GM12864 (cell line): ENCODE measurements at regions not wholly inside any gene's neighbourhood (a gene's known extent, or its start where the extent isn't known, plus 50 kb on each side); places are given as distances from the start of the nearest gene placed in this dataset.

Source experiments
- DNase-seq: peaks from one replicate; pipeline ENCODE4 v3.0.0-alpha.2; 2011; ENCODE audit warnings: low read depth
- H3K4me3 ChIP-seq: 2 replicates; pipeline ENCODE4 v1.5.1; 2011; ENCODE audit warnings: mild to moderate bottlenecking, low read depth, low read length, control low read depth
- TF ChIP-seq, protein P1 (sequence below): IDR thresholded peaks from 2 replicates; pipeline ENCODE4 v1.5.1; 2011; ENCODE audit warnings: low read depth, mild to moderate bottlenecking, moderate library complexity, low read length, control low read depth, inconsistent platforms; ENCODE audit errors: missing control alignments

DNA sequence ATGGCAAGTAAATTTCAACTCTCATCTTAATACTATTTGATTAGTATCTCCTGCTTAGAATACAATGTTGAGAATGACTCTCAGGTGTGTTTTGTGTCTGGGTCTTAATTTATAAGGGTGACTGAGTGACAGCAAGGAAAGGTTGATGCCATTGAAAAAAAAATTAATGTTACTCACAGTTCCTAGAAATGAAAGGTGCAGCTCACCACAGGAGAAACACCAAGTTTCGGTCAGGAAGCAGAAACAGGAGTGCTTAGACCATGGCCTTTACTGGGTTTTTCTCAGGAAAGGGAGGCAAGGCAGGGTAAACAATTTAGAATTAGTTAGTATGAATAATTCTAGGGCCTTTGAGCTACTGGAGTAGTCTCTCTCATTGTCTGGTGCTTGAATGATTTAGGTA, 159.2 kb upstream of the C9orf72 start:
- TF ChIP-seq, protein P1, sequence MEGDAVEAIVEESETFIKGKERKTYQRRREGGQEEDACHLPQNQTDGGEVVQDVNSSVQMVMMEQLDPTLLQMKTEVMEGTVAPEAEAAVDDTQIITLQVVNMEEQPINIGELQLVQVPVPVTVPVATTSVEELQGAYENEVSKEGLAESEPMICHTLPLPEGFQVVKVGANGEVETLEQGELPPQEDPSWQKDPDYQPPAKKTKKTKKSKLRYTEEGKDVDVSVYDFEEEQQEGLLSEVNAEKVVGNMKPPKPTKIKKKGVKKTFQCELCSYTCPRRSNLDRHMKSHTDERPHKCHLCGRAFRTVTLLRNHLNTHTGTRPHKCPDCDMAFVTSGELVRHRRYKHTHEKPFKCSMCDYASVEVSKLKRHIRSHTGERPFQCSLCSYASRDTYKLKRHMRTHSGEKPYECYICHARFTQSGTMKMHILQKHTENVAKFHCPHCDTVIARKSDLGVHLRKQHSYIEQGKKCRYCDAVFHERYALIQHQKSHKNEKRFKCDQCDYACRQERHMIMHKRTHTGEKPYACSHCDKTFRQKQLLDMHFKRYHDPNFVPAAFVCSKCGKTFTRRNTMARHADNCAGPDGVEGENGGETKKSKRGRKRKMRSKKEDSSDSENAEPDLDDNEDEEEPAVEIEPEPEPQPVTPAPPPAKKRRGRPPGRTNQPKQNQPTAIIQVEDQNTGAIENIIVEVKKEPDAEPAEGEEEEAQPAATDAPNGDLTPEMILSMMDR, result no peak
- no peak for DNase-seq
- H3K4me3 ChIP-seq, result no peak overlapping the region

DNA sequence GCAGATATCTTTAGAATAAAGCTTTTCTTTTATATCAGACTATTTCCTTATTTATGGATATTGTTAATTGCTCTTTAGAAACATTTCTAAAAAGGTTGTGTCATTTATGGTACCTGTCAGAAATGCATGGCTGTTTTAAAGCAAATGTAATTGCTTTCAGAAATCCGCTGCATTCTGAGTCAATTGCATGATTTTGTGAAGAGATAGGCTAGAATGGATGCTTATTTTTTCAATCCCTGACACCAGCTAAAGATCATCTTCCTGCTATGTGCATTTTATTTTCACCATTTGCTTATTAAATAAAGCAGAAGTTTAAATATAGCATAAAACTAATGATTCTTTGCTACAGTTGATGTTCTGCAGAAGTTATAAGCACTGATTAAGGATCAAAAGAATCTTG, 170.2 kb upstream of the C9orf72 start:
- DNase-seq, result no peak
- TF ChIP-seq, protein P1, result no peak
- no peak overlapping the region for H3K4me3 ChIP-seq

DNA sequence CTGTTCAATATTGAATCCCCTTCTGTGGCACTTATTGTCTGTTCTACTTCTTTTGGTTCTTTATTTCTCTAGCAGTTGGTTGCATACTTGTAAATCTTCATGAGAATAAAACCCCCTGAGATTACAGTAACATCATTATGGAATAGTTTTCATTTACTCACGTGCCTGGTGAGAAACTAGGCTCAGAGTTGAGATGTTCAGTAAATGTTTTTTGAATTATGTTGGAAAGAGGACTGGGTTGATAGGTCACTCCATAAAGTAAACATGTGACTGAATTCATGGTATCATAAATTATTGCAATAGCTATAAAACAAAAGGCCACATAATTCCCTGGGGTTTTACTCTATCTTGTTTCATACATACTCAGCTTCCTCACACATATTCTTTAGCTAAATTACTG, 174.2 kb upstream of the C9orf72 start:
- no peak for DNase-seq
- TF ChIP-seq, protein P1, result no peak
- no peak overlapping the region for H3K4me3 ChIP-seq

DNA sequence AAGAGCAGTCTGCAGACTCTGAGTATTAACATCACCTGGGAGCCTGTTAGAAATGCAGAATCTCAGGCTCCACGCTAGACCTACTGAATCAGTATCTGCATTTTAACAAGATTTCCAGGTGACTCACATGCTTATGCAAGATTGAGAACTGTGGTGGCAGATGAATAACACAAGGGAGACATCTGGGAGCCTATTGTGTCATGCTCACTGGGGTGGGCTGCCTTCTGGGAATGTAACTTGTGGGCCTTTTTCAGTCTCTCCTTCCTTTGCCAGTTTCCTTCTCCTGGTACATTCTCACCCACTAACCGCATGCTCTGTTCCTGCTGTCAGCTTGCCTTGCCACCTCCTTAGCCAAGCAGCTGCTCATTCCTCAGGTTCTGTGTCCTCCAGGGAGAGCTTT, 176.6 kb upstream of the C9orf72 start:
- no peak overlapping the region for H3K4me3 ChIP-seq
- DNase-seq, result no peak
- TF ChIP-seq, protein P1, result no peak

DNA sequence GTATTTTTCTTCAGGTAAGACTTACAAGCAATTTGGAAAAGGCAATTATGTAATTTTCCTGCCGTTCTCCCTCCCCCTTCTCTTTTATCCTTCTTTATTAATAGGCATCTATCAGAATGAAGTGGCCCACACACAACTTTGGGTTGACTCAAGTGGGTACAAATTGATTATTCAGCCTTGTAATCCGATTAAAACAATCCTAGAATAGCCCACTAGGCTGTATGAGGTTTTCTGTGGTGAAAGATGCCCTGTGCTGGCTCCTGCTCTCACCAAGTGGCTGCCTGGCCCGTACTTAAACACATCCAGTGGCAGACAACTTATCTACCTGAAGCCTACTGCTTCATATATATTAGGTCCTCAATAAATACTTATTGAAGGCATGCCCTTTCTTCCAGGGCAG, 177.3 kb upstream of the C9orf72 start:
- DNase-seq, result no peak
- TF ChIP-seq, protein P1, result no peak
- no peak overlapping the region for H3K4me3 ChIP-seq

DNA sequence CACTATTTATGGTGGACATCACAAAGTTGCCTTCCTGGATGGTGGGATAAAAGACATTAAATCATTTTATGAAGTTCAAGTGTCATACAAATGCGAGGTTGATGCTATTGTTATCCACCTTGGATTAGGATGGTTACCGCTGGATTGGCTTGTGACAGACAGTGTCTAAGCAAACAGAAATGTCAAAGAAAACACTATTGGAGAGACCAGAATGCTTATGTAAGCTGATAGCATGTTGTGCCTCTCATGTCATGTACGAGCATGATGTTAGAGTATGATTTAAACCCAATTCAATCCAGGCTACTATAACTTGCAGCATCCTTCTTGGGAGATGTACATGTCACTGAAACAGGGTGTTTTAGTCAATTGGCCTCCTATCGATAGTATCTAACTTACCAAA, 178.8 kb upstream of the C9orf72 start:
- TF ChIP-seq, protein P1, result no peak
- no peak for DNase-seq
- H3K4me3 ChIP-seq, result no peak overlapping the region

DNA sequence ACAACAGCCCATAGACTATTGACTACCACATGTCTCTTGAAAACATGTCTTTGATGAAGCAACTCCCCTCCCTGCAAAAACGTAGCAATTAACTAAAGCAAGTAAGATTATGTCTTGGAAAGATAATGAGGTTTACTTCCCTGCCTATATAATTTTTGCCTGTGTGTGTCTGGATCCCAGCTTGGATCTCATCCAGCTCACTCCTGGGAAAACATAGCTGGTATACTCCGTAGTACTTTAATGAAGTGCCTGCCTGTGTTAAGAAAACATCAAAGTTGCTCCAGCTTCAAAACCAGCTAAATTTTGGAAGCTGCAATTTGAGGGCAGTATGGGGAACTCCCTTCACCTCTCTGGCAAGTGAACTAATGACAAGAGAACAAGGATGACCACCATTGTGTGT, 182.6 kb upstream of the C9orf72 start:
- DNase-seq, result no peak
- H3K4me3 ChIP-seq, result no peak overlapping the region
- TF ChIP-seq, protein P1, result no peak
